SJSA1 (cell line): ENCODE measurements at regions not wholly inside any gene's neighbourhood (a gene's known extent, or its start where the extent isn't known, plus 50 kb on each side); places are given as distances from the start of the nearest gene placed in this dataset.

Experiments used
- DNase-seq, 2 experiments: peaks; one replicate each; pipeline ENCODE4 v3.0.0-alpha.2; 2015 to 2020; ENCODE audit warnings: low spot score in 2 of 2, low read depth in 1 of 2
- H3K27ac ChIP-seq: fragments of 250-450 bp; sonication (Bioruptor Pico); 2 replicates; pipeline ENCODE4 v1.5.1; 2020; ENCODE audit warnings: mild to moderate bottlenecking, moderate library complexity
- H3K27me3 ChIP-seq: fragments of 250-450 bp; sonication (Bioruptor Pico); replicated peaks from 2 replicates; pipeline ENCODE4 v1.5.1; 2020; ENCODE audit warnings: mild to moderate bottlenecking, moderate library complexity
- H3K36me3 ChIP-seq: fragments of 250-450 bp; sonication (Bioruptor Pico); 2 replicates; pipeline ENCODE4 v1.5.1; 2020; ENCODE audit warnings: mild to moderate bottlenecking
- H3K4me1 ChIP-seq: fragments of 250-450 bp; sonication (Bioruptor Pico); replicated peaks from 2 replicates; pipeline ENCODE4 v1.6.1; 2021; ENCODE audit warnings: mild to moderate bottlenecking
- H3K4me3 ChIP-seq: fragments of 250-450 bp; sonication (Bioruptor Pico); 2 replicates; pipeline ENCODE4 v1.5.1; 2020; ENCODE audit warnings: mild to moderate bottlenecking
- H3K9me3 ChIP-seq: fragments of 250-450 bp; sonication (Bioruptor Pico); replicated peaks from 2 replicates; pipeline ENCODE4 v1.5.1; 2020; ENCODE audit warnings: mild to moderate bottlenecking

DNA sequence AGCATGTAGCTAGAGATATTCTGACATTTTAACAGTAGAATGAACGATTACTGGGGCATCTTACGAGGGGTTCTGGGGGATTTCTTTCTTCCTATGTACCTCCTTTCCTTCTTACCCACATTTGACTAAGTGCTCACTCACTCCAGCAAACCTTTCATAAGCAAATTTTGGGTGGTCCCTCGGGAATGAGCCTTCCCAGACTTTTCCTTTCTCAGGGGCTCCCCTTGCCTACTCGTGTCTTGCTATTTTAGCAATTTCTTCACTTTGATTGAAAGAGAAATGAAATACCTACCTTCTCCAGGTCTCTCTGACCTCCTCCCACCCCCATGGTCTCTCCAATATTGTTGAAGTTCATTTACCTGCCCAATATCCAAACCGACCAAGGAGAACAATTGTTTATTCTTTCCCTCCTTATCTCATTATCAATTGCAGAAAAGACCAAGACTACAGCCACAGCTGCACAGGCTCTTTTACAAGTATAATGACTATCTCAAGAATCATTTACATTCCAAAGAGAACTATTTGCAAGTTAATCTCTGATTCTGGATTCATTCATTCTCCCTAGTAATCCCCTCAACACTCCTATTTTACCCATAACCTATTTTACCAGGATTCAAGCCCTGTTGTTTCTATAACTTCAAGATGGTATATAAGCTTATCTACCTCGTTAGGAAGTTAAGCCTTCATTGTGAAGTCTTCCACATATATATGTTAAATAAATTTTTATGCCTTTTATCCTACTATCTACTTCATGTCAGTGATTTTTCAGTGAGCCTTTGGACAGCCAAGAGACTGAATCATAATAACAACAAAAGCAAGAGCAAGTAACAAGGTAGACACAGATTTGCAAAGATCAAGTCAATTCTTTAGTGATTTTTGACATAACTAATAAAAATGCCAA, 480.6 kb downstream of the IPMK start:
- Histone ChIP-seq H3K4me3 (no peak overlapping the region), H3K27ac (no peak overlapping the region), H3K4me1 (no peaks in the 10 kb centered on the region), H3K9me3 (no peaks in the 10 kb centered on the region), H3K27me3 (peaks cover 3% of the 10 kb centered on the region; the same call in 1 of the 2 replicates), H3K36me3 (no peaks in the 10 kb centered on the region)
- no peak for DNase-seq

DNA sequence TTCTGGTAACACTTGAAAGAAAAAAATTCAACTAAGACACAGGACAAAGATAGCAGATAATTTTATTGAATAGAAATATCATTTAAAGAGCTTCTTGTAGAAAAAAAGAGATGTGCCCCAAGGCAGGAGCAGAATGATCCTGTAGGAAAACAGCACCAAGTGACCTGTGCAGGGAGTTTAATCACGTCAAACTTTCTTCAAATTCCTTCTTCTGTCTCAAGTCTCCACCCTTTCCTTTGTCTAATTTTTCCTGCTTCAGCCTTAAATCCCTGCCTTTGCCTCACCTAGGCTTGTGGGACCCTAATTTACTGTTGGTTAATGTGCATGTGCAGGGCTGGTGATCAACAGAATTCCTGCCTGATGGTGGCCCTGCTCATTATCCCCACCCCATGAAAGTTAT, 481.4 kb downstream of the IPMK start:
- Histone ChIP-seq H3K4me3 (no peak overlapping the region), H3K9me3 (no peaks in the 10 kb centered on the region), H3K36me3 (no peaks in the 10 kb centered on the region), H3K4me1 (no peaks in the 10 kb centered on the region), H3K27ac (no peak overlapping the region), H3K27me3 (peaks cover 3% of the 10 kb centered on the region; the same call in 1 of the 2 replicates)
- DNase-seq = no peak

DNA sequence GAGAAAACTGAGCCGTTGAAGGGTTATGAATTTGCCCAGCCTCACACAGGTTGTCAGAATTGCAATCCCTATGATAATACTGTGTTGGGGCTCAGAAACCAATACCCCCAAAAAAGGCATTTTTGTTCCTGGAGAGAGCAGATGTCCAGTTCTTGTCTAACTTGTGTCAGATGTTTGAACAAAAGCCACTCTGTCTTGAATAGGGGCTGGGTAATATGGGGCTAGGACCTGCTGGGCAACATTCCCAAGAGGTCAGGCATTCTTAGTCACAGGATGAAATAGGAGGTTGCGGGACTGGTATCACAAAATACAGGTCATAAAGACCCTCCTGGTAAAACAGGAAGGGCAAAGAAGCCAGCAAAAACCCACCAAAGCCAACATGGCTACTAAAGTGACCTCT, 482.1 kb downstream of the IPMK start:
- Histone ChIP-seq H3K27me3 (no peaks in the 10 kb centered on the region; the same call in 1 of the 2 replicates), H3K4me1 (no peaks in the 10 kb centered on the region), H3K9me3 (no peaks in the 10 kb centered on the region), H3K36me3 (no peaks in the 10 kb centered on the region), H3K4me3 (no peak overlapping the region), H3K27ac (no peak overlapping the region)
- no peak for DNase-seq

DNA sequence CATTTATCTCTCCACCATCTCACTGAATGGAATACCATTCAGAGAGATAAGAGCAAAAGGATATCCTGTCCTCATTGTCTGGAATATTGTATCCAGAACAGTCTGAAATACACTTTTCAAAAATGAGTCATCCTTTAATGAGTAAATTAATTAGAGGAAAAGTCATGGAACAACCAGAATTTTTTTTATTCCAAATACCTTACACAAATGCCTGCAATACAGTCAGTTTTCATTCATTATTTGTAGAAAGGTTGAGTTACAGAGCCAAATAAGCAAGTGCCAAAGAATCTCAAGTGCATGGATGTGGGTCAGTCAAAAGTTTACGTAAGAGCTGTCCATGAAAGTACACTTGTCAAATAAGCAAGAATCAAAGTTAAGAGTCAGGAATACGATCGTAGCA, 482.6 kb downstream of the IPMK start:
- Histone ChIP-seq H3K4me3 (no peak overlapping the region), H3K27ac (no peak overlapping the region), H3K27me3 (no peaks in the 10 kb centered on the region; the same call in 1 of the 2 replicates), H3K9me3 (no peaks in the 10 kb centered on the region), H3K36me3 (no peaks in the 10 kb centered on the region), H3K4me1 (no peaks in the 10 kb centered on the region)
- DNase-seq = no peak

DNA sequence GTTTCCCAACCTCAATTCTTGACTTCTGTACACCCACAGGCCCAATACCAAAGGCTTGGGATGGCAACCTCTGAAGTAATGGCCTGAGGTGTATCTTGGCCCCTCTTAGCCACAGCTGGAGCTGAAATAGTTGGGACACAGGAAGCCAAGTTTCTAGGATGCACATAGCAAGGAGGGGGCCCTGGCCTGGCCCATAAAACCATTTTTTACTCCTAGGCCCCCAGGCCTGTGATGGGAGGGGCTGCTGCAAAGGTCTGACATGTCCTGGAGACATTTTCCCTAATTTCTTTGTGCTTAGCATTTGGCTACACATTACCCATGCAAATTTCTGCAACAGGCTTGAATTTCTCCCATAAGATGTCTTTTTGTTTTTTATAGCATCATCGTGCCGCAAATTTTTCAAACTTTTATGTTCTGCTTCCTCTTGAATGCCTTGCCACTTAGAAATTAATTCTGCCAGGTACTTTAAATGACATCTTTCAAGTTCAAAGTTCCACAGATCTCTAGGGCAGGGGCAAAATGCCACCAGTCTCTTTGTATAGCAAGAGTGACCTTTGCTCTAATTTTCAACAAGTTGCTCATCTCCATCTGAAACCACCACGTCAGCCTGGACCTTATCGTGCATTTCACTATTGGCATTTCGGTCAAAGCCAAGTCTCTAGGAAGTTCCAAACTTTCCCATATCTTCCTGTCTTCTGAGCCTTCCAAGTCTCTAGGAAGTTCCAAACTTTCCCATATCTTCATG, 490.8 kb downstream of the IPMK start:
- no peaks in the 10 kb centered on the region for H3K9me3 ChIP-seq
- no peaks in the 10 kb centered on the region for H3K4me1 ChIP-seq
- DNase-seq = no peak
- no peak overlapping the region for H3K27ac ChIP-seq
- H3K4me3 ChIP-seq = no peak overlapping the region
- H3K27me3 ChIP-seq = no peaks in the 10 kb centered on the region
- no peaks in the 10 kb centered on the region for H3K36me3 ChIP-seq

DNA sequence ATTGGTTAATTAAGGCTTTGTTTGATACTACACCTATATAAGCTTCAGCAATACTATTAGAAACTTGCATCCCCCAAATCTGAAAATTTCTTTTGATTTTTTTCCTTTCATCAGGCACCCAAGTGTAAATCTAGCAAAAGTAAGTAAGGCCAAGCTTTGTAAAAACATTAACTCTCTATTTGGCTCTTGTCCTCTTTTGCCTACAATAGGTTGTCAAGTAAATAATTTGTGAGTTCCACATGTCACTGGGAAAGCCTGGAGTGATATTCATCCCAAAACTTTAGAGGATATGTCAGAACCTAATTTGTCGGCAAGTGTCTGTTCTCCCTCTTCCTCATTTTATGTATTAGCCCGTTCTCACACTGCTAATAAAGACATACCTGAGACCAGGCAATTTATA, 492.4 kb downstream of the IPMK start:
- Histone ChIP-seq H3K27ac (no peak overlapping the region), H3K36me3 (no peaks in the 10 kb centered on the region), H3K9me3 (no peaks in the 10 kb centered on the region)

DNA sequence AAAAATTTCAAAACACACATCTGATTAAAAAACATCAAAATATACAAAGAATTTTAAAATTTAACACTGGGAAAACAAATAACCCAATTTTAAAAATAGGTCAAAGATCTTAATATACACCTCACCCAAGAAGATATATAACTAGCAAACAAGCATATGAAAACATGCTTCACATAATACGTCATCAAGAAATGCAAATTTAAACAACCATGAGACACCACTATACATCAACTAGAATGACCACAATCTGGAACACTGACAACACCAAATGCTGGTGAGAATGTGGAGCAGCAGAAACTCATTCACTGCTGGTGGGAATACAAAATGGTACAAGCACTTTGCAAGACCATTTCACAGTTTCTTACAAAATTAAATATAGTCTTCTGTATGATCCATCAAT, 498.4 kb downstream of the IPMK start:
- no peak overlapping the region for H3K27ac ChIP-seq
- no peaks in the 10 kb centered on the region for H3K27me3 ChIP-seq
- no peaks in the 10 kb centered on the region for H3K9me3 ChIP-seq
- H3K4me3 ChIP-seq = no peak overlapping the region
- no peaks in the 10 kb centered on the region for H3K4me1 ChIP-seq
- H3K36me3 ChIP-seq = no peaks in the 10 kb centered on the region
- no peak for DNase-seq

More for the DNA sequence above, 492.4 kb downstream of the IPMK start:
- no peak overlapping the region for H3K4me3 ChIP-seq
- H3K27me3 ChIP-seq = no peaks in the 10 kb centered on the region
- H3K4me1 ChIP-seq = no peaks in the 10 kb centered on the region
- DNase-seq = no peak

DNA sequence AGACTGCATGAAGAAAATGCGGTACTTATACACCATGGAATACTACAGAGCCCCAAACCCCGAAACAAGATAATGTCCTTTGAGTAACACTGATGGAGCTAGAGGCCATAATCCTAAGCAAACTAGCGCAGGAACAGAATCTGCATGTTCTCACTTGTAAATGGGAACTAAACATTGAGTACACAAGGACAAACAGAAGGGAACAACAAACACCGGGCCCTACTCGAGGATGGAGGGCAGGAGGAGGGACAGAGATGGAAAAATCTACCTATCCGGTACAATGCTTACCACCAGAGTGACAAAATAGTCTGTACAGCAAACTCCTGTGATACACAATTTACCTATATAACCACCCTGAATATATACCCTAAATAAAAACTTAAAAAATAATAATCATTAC, 507.9 kb downstream of the IPMK start:
- H3K4me1 ChIP-seq = no peaks in the 10 kb centered on the region
- DNase-seq = no peak
- no peaks in the 10 kb centered on the region for H3K36me3 ChIP-seq
- H3K27ac ChIP-seq = no peak overlapping the region
- H3K9me3 ChIP-seq = no peaks in the 10 kb centered on the region
- no peak overlapping the region for H3K4me3 ChIP-seq
- H3K27me3 ChIP-seq = no peaks in the 10 kb centered on the region

DNA sequence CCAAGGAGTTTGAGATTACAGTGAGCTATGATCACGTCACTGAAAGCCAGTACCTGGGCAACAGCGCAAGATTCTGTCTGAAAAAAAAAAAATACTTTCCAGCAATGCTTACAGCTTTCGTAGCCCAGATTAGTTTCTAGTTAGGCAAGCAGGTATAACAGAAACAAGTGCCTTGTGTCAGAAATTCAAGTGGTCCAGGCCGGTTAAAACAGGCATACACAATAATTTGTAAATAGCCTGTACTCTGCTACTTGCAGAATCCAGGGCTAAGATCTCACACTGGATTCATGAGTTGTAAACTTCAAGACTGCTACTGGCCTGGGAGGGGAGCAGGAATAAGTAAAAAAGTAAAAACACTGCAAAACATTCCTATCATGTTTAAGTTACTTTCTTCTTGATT, 512.9 kb downstream of the IPMK start:
- Histone ChIP-seq H3K4me1 (no peaks in the 10 kb centered on the region), H3K36me3 (no peaks in the 10 kb centered on the region), H3K27me3 (no peaks in the 10 kb centered on the region), H3K27ac (no peak overlapping the region), H3K9me3 (no peaks in the 10 kb centered on the region; the same call in 1 of the 2 replicates), H3K4me3 (no peak overlapping the region)
- no peak for DNase-seq

DNA sequence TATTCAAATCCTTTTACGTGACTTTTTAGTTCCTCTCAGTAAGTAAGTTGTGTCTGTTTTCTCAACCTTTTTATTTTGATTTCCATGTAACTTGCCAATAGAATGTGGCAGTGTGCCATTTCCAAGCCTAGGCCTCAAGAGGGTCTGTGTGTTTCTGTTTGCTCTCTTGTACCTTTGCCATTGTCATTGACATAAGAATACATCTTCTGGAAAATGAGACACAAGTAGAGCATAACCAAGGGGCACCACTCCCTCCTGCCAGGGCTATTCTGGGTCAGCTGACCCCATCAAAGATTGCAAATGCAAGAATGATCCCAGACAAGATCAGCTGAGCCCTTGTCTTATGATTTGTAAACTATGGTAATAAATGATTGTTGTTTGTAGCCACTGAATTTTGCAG, 524.0 kb downstream of the IPMK start:
- no peak overlapping the region for H3K27ac ChIP-seq
- no peaks in the 10 kb centered on the region for H3K4me1 ChIP-seq
- H3K9me3 ChIP-seq = no peaks in the 10 kb centered on the region
- no peaks in the 10 kb centered on the region; the same call in 1 of the 2 replicates for H3K27me3 ChIP-seq
- DNase-seq = no peak
- no peak overlapping the region for H3K4me3 ChIP-seq
- H3K36me3 ChIP-seq = no peaks in the 10 kb centered on the region

DNA sequence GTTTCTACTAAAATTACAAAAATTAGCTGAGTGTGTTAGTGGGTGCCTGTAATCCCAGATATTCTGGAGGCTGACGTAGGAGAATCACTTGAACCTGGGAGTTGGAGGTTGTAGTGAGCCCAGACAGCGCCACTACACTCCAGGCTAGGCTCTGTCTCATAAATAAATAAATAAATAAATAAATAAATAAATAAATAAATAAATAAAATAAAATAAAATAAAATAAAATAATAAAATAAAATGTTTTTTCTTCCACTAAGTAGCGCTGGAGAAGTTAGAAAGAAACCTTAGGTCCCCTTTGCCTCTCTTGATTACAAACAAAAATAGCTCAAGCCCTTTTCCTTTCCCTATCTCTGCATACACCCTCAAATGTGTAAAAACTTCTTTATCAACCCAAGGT, 525.9 kb downstream of the IPMK start:
- H3K4me1 ChIP-seq = no peaks in the 10 kb centered on the region
- H3K9me3 ChIP-seq = no peaks in the 10 kb centered on the region

DNA sequence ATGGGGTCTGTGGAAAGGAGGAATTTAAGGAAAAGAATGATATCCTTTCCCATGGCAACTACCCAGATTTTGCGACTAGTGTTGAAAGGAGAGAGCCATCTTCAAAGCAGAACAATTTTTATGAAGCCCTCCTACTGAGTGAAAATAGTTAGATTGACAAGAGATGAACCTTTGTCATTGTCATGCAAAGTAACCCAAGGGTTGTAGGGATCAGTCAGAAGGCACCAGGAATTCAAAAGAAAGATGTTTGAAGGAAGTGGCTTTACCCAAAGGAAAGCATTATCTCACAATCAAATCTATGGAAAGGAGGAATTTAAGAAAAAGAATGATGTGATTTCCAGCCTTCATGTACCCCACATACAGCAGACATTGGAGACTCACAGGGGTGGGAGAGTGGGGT, 544.4 kb downstream of the IPMK start:
- Histone ChIP-seq H3K36me3 (no peaks in the 10 kb centered on the region), H3K27me3 (peaks cover 2% of the 10 kb centered on the region), H3K4me1 (no peaks in the 10 kb centered on the region), H3K27ac (no peak overlapping the region), H3K4me3 (no peak overlapping the region), H3K9me3 (no peaks in the 10 kb centered on the region)
- DNase-seq = no peak

More for the DNA sequence above, 525.9 kb downstream of the IPMK start:
- Histone ChIP-seq H3K27me3 (no peaks in the 10 kb centered on the region; the same call in 1 of the 2 replicates), H3K27ac (no peak overlapping the region), H3K36me3 (no peaks in the 10 kb centered on the region), H3K4me3 (no peak overlapping the region)
- DNase-seq = no peak

DNA sequence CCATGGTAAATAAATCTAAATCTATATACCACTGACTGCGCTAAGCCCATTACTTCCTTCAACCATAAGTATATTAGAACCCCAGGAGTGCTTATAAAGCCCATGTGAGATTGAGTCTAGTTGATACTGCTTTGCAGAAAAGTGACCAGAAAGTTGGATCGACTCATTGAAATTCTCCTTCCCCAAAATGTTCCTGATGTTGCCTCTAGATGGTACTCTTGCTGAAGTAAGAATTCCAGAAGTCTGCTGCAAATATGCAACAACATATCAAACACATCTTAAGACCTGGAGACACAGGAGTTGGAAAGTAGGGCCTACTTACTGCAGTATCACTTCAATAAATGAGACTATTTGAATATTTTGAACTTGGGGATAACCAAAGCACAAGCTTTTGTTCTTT, 550.8 kb downstream of the IPMK start:
- no peaks in the 10 kb centered on the region for H3K27me3 ChIP-seq
- H3K36me3 ChIP-seq = no peaks in the 10 kb centered on the region
- no peak for DNase-seq
- H3K27ac ChIP-seq = no peak overlapping the region
- no peaks in the 10 kb centered on the region for H3K4me1 ChIP-seq
- H3K4me3 ChIP-seq = no peak overlapping the region
- H3K9me3 ChIP-seq = no peaks in the 10 kb centered on the region

DNA sequence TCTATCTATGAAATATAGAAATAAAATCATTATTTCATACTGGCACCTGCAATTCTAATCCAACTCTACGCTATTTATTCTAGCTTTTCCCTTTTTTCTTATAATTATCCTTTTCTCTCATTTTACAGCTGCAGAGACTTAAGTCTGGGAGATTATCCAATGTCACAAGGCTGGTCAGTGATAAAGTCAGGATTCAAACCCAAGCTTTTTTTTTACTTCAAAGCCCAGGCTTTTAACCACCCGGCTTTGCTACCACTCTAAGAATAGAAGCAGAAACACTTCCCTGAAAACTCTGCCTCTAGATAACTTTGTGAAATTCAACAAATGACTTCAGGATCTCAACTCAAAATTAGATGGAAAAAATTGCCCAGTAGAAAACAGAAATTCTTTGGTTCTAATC, 552.5 kb downstream of the IPMK start:
- no peaks in the 10 kb centered on the region for H3K36me3 ChIP-seq
- no peak overlapping the region for H3K27ac ChIP-seq
- no peaks in the 10 kb centered on the region for H3K9me3 ChIP-seq

More for the DNA sequence above, 552.5 kb downstream of the IPMK start:
- H3K4me1 ChIP-seq = no peaks in the 10 kb centered on the region
- no peak overlapping the region for H3K4me3 ChIP-seq
- no peaks in the 10 kb centered on the region for H3K27me3 ChIP-seq
- DNase-seq = no peak
